ENCODE measurements at regions not wholly inside any gene's neighbourhood (a gene's known extent, or its start where the extent isn't known, plus 50 kb on each side); places are given as distances from the start of the nearest gene placed in this dataset.

DNA sequence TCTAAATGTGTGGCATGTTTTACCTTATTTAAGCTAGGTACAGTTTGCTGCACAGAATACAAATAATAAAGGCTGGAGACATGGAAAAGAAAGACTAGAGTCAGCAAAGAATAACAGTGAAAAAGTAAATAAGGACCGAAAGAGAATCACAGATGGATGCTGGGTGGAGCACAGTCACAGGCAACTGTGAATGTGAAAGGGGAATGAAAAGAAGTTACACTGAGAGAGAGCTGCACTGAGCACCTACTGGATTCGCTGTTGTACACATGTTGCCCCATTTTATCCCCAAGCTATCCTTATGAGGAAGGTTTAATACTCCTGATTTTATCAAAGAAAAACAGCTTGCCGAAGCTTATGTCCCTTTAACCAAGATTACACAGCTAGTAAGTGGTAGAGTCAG lies 165.4 kb upstream of the RGMB start:
- TF ChIP-seq TAF1 (IDR thresholded peaks at IDR 0.05; ENCODE audit: borderline replicate concordance, insufficient read depth, low read length), result no peak
- no peak for TF ChIP-seq POLR2AphosphoS5 (IDR thresholded peaks at IDR 0.05; ENCODE audit: low read depth, low read length)
- TF ChIP-seq FOXP2 (optimal IDR thresholded peaks at IDR 0.05; ENCODE audit: borderline replicate concordance, extremely low read depth, extremely low read length, insufficient read depth), result no peak
- TF ChIP-seq, protein P1, sequence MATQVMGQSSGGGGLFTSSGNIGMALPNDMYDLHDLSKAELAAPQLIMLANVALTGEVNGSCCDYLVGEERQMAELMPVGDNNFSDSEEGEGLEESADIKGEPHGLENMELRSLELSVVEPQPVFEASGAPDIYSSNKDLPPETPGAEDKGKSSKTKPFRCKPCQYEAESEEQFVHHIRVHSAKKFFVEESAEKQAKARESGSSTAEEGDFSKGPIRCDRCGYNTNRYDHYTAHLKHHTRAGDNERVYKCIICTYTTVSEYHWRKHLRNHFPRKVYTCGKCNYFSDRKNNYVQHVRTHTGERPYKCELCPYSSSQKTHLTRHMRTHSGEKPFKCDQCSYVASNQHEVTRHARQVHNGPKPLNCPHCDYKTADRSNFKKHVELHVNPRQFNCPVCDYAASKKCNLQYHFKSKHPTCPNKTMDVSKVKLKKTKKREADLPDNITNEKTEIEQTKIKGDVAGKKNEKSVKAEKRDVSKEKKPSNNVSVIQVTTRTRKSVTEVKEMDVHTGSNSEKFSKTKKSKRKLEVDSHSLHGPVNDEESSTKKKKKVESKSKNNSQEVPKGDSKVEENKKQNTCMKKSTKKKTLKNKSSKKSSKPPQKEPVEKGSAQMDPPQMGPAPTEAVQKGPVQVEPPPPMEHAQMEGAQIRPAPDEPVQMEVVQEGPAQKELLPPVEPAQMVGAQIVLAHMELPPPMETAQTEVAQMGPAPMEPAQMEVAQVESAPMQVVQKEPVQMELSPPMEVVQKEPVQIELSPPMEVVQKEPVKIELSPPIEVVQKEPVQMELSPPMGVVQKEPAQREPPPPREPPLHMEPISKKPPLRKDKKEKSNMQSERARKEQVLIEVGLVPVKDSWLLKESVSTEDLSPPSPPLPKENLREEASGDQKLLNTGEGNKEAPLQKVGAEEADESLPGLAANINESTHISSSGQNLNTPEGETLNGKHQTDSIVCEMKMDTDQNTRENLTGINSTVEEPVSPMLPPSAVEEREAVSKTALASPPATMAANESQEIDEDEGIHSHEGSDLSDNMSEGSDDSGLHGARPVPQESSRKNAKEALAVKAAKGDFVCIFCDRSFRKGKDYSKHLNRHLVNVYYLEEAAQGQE (IDR thresholded peaks at IDR 0.05; ENCODE audit: insufficient read depth in 1 of 2, low read depth in 2 of 2, low read length in 2 of 2), result no peak
- TF ChIP-seq SIN3A (IDR thresholded peaks at IDR 0.05; ENCODE audit: borderline replicate concordance, insufficient read depth, low read length), result no peak

DNA sequence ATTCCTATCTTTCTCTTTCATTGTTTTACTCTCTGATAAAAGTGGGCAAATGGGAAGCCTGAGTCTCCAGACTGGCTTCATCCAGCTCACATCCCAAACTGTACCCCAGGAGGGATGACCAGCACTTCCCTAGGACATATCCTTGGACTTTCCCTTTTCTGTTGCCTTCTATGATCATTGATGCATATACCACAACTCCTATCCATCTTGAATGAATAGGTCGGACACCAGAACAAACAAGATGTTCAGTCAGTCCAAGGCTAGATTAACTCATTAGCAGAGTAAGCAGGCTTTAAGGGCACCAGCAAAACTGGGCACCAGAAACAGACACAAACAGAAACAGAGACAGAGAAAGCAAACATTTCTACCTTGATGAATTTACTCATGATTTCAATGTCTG lies 159.1 kb upstream of the RGMB start:
- TF ChIP-seq, protein P1 (IDR thresholded peaks at IDR 0.05; ENCODE audit: insufficient read depth in 1 of 2, low read depth in 2 of 2, low read length in 2 of 2), result no peak
- TF ChIP-seq POLR2AphosphoS5 (IDR thresholded peaks at IDR 0.05; ENCODE audit: low read depth, low read length) (no peak), SIN3A (IDR thresholded peaks at IDR 0.05; ENCODE audit: borderline replicate concordance, insufficient read depth, low read length) (no peak), FOXP2 (optimal IDR thresholded peaks at IDR 0.05; ENCODE audit: borderline replicate concordance, extremely low read depth, extremely low read length, insufficient read depth) (no peak), TAF1 (IDR thresholded peaks at IDR 0.05; ENCODE audit: borderline replicate concordance, insufficient read depth, low read length) (no peak)

DNA sequence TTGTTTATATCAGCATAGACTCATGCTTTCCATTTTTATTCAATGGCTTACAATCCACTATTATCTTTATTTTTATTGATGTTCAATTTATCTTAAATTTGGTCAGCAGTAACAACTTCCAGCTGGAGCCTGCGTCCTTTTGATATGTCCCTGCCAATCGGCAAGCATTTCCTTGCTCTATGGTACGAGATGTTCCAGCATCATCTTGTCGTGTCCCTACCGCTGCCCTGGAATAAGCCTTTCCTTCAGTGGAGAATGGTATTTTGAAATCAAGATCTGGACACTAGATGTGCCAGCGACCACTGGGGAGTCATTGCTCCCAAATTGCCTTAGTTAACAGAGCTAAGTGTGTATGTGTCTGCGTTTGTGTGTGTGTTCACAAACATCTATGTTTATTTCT lies 151.6 kb upstream of the RGMB start:
- no peak for TF ChIP-seq FOXP2 (optimal IDR thresholded peaks at IDR 0.05; ENCODE audit: borderline replicate concordance, extremely low read depth, extremely low read length, insufficient read depth)
- TF ChIP-seq, protein P1 (IDR thresholded peaks at IDR 0.05; ENCODE audit: insufficient read depth in 1 of 2, low read depth in 2 of 2, low read length in 2 of 2), result no peak
- no peak for TF ChIP-seq POLR2AphosphoS5 (IDR thresholded peaks at IDR 0.05; ENCODE audit: low read depth, low read length)
- no peak for TF ChIP-seq TAF1 (IDR thresholded peaks at IDR 0.05; ENCODE audit: borderline replicate concordance, insufficient read depth, low read length)
- TF ChIP-seq SIN3A (IDR thresholded peaks at IDR 0.05; ENCODE audit: borderline replicate concordance, insufficient read depth, low read length), result no peak

DNA sequence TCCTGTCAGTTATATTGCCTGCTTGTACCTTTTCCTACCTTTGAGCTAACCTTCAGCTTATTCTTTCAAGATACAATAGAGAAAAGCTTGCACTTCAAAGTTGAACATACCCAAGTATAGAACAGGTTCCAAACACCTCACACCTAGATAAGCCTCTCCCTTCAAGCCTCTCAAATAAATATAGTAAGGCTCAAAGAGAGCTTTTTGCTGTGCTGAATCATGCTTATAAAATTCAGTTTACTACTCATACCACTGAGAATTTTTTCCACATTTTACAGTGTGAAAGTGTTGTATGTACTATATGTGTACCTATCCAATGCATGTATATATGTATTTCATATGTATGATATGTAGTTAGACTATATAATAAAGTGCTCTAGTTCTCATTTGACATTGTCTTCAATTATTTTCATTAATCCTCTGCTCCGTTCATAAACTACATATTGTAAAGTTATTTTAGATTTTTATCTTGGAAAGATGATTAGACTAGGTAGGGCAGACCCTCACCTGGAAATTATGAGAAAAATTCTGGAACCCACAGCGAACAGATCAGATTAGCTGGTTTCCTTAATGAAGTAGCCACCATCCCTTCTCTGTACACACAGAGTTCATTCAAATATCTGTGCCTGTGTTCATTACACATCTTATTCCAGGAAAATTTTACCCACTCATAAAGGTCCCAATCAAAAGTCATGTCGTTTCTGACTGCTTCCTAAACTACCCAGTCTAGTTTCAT lies 149.2 kb upstream of the RGMB start:
- no peak for TF ChIP-seq FOXP2 (optimal IDR thresholded peaks at IDR 0.05; ENCODE audit: borderline replicate concordance, extremely low read depth, extremely low read length, insufficient read depth)
- TF ChIP-seq, protein P1 (IDR thresholded peaks at IDR 0.05; ENCODE audit: insufficient read depth in 1 of 2, low read depth in 2 of 2, low read length in 2 of 2), result no peak
- no peak for TF ChIP-seq TAF1 (IDR thresholded peaks at IDR 0.05; ENCODE audit: borderline replicate concordance, insufficient read depth, low read length)
- TF ChIP-seq SIN3A (IDR thresholded peaks at IDR 0.05; ENCODE audit: borderline replicate concordance, insufficient read depth, low read length), result no peak
- no peak for TF ChIP-seq POLR2AphosphoS5 (IDR thresholded peaks at IDR 0.05; ENCODE audit: low read depth, low read length)
